ENCODE measurements at regions not wholly inside any gene's neighbourhood (a gene's known extent, or its start where the extent isn't known, plus 50 kb on each side); places are given as distances from the start of the nearest gene placed in this dataset.
"Not testable (repeated sequence)": the region's sequence is repeated elsewhere in the genome, so short reads cannot be mapped to it uniquely, and the experiment has no call there.

DNA sequence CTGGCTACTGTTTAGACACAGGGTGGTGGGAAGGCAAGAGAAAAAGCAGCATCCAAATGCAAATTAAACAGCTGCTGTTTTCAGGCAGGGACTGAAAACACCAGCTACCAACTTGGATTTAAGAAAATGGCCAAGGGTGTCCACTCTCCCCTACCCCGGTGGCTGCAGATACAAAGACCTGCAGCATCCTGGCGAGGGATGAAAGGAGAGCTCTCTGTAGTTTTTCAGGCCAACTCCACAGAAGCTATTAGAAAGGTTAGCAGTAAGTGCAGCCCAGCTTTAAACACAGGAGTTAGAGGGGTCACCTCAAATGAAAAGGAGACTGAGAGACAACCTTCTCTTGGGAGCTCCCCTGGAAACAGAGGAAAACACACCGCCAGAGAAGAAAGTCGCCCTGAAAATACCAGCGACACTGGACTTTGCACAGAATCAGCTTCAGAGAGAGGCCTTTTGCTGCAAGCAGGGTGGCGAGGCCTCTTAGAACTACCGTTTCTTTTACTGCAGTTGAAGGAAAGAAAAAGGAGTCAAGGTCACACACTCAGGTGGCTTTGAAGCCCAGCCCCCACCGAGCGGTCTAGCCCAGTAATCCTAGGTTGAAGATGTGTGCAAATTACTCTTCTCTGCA, 74.4 kb upstream of the TIAM1 start:
- peaks cover 7% of the 10 kb centered on the region for H3K36me3 Mint-ChIP-seq (ENCODE audit: low read depth)
- H3K27ac Mint-ChIP-seq = no peak overlapping the region
- peaks cover 5% of the 10 kb centered on the region for H3K9me3 Mint-ChIP-seq
- no peak overlapping the region for H3K4me3 Mint-ChIP-seq
- peaks cover 8% of the 10 kb centered on the region for H3K4me1 Mint-ChIP-seq (ENCODE audit: low read depth)
- H3K27me3 Mint-ChIP-seq = no peaks in the 10 kb centered on the region

DNA sequence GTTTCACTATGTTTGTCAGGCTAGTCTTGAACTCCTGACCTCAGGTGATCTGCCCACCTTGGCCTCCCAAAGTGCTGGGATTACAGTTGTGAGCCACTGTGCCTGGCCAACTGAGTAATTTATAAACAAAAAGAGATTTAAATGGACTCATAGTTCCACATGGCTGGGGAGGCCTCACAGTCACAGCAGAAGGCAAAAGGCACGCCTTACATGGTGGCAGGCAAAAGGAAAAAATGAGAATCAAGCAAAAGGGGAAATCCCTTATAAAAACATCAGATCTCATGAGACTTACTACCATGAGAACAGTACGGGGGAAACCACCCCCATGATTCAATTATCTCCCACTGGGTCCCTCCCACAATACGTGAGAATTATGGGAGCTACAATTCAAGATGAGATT, 73.2 kb upstream of the TIAM1 start:
- not testable (repeated sequence) for H3K4me1 Mint-ChIP-seq (ENCODE audit: low read depth); H3K4me3 Mint-ChIP-seq; H3K36me3 Mint-ChIP-seq (ENCODE audit: low read depth); H3K27ac Mint-ChIP-seq; H3K27me3 Mint-ChIP-seq; H3K9me3 Mint-ChIP-seq

DNA sequence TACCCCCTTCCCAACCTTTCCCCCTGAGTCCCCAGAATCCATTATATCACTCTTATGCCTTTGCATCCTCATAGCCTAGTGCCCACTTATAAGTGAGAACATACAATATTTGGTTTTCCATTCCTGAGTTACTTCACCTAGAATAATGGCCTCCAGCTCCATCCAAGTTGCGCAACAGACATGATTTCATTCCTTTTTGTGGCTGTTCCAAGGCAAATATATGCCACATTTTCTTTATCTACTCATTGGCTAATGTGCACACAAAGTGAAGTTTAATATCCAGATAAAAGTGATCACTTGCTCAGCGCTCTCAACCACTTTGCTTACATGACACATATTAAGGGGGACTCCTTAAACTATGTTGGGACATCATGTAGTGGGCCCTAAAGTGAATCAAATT, 72.4 kb upstream of the TIAM1 start:
- H3K27me3 Mint-ChIP-seq = no peaks in the 10 kb centered on the region
- H3K9me3 Mint-ChIP-seq = peaks cover 5% of the 10 kb centered on the region
- no peak overlapping the region for H3K4me3 Mint-ChIP-seq
- H3K4me1 Mint-ChIP-seq (ENCODE audit: low read depth) = peaks cover 8% of the 10 kb centered on the region
- H3K36me3 Mint-ChIP-seq (ENCODE audit: low read depth) = peaks cover 7% of the 10 kb centered on the region
- H3K27ac Mint-ChIP-seq = no peak overlapping the region

DNA sequence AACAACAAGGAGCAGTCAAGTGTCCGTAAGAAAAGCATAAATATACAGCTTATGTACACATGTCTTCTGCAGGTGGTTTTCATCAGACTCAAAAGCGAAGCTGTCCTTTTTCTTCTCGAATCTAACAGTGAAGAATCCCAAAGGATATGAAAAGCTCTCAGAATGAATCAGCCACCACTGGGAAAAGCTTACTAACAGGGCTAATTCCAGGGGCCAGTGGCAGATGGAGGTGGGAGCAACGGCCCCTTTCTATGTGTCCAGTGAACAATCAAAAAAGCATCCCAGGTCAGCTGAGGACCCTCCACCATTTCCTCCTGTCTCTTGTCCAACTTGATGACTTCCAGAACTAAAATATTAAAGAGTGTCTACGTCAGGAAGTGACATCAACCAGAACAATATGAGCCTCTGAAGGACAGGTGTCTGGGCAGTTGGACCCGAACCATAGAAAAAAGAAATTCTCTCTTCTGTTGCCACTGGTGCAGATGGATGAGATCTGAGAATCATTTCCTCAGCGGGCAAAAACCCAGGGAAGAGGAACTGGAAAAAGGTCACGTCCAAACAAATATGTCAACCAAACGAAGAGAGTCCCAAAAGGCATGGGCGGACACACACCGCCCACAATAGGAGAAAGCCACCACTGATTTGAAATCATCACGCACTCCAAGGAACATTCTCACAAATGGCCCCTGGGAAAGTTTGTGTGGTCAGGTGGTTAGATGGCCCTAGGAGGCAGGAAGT, 70.4 kb upstream of the TIAM1 start:
- Mint-ChIP-seq H3K9me3 (peaks cover 5% of the 10 kb centered on the region), H3K27ac (no peak overlapping the region), H3K36me3 (ENCODE audit: low read depth) (peaks cover 7% of the 10 kb centered on the region), H3K4me1 (ENCODE audit: low read depth) (peaks cover 8% of the 10 kb centered on the region), H3K4me3 (no peak overlapping the region), H3K27me3 (no peaks in the 10 kb centered on the region)

- H3K27me3 Mint-ChIP-seq = no peaks in the 10 kb centered on the region
- H3K27ac Mint-ChIP-seq = no peak overlapping the region
- peaks cover 8% of the 10 kb centered on the region for H3K4me1 Mint-ChIP-seq (ENCODE audit: low read depth)
- no peak overlapping the region for H3K4me3 Mint-ChIP-seq
- peaks cover 5% of the 10 kb centered on the region for H3K9me3 Mint-ChIP-seq
- H3K36me3 Mint-ChIP-seq (ENCODE audit: low read depth) = peaks cover 7% of the 10 kb centered on the region
Observed at GRCh38 chr21:31413698-31414097, 69.6 kb upstream of the TIAM1 start.

DNA sequence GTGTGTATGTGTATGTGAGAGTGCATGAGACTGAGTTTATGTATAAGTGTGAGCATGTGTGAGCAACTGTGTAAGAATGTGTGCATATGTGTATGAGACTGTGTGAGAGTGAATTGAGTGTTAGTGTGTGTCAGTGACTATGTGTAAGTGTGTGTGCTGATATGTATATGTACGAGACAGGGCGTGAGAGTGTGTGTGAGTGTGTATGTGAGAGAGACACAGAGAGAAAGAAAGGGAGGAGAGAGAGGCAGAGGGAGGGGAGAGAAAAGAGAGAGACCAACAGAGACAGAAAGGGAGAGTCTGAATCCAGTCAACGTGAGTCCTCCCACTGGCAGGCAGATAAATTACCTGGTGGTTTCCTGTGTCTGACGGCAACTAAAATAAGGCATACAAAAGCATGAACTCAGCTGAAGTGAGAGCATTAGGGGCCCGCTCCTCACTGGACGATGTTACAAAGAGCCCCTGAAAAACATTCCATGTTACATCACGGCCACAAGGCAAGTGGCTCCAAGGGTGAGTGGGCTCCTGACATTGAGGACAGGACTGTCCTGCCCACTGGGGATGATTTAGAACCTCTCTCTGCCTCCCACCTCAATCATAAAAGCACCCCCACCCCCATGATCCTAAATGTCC, 66.6 kb upstream of the TIAM1 start:
- peaks cover 17% of the 10 kb centered on the region for H3K4me1 Mint-ChIP-seq (ENCODE audit: low read depth)
- H3K9me3 Mint-ChIP-seq = no peaks in the 10 kb centered on the region
- H3K27me3 Mint-ChIP-seq = no peaks in the 10 kb centered on the region
- no peak overlapping the region for H3K27ac Mint-ChIP-seq
- H3K4me3 Mint-ChIP-seq = no peak overlapping the region
- H3K36me3 Mint-ChIP-seq (ENCODE audit: low read depth) = no peaks in the 10 kb centered on the region

GRCh38 chr21:31409831-31410487, 65.9 kb upstream of the TIAM1 start:
- H3K36me3 Mint-ChIP-seq (ENCODE audit: low read depth) = no peaks in the 10 kb centered on the region
- H3K4me3 Mint-ChIP-seq = no peak overlapping the region
- H3K4me1 Mint-ChIP-seq (ENCODE audit: low read depth) = peaks cover 24% of the 10 kb centered on the region
- H3K27ac Mint-ChIP-seq = no peak overlapping the region
- no peaks in the 10 kb centered on the region for H3K27me3 Mint-ChIP-seq
- no peaks in the 10 kb centered on the region for H3K9me3 Mint-ChIP-seq

- H3K36me3 Mint-ChIP-seq (ENCODE audit: low read depth) = no peaks in the 10 kb centered on the region
- H3K4me1 Mint-ChIP-seq (ENCODE audit: low read depth) = peaks cover 26% of the 10 kb centered on the region
- no peak overlapping the region for H3K4me3 Mint-ChIP-seq
- no peaks in the 10 kb centered on the region for H3K9me3 Mint-ChIP-seq
- no peak overlapping the region for H3K27ac Mint-ChIP-seq
- H3K27me3 Mint-ChIP-seq = no peaks in the 10 kb centered on the region
Observed at GRCh38 chr21:31408301-31409088, 64.4 kb upstream of the TIAM1 start.

- Mint-ChIP-seq H3K36me3 (ENCODE audit: low read depth) (no peaks in the 10 kb centered on the region), H3K9me3 (no peaks in the 10 kb centered on the region), H3K27ac (no peak overlapping the region), H3K4me1 (ENCODE audit: low read depth) (peaks cover 26% of the 10 kb centered on the region), H3K4me3 (no peak overlapping the region), H3K27me3 (no peaks in the 10 kb centered on the region)
Observed at GRCh38 chr21:31406510-31406909, 62.4 kb upstream of the TIAM1 start.

DNA sequence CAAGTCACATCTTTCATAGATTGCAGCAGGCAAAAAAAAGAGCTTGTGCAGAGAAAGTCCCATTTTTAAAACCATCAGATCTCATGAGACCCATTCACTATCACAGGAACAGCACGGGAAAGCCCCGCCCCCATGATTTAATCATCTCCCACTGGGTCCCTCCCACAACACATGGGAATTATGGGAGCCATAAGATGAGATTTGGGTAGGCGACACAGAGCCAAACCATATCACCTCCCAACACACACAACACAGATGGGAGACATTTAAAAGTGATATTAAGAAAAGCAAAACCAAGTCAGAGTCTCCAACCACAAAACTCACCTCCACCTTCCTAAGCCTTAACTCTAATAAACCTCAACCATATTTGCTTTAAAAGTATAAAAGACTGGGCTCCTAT, 61.5 kb upstream of the TIAM1 start:
- Mint-ChIP-seq H3K9me3 (no peaks in the 10 kb centered on the region), H3K27me3 (no peaks in the 10 kb centered on the region), H3K4me1 (ENCODE audit: low read depth) (peaks cover 26% of the 10 kb centered on the region), H3K27ac (no peak overlapping the region), H3K4me3 (no peak overlapping the region), H3K36me3 (ENCODE audit: low read depth) (no peaks in the 10 kb centered on the region)

GRCh38 chr21:31403596-31404333, 59.7 kb upstream of the TIAM1 start:
- Mint-ChIP-seq H3K4me1 (ENCODE audit: low read depth) (peaks cover 36% of the 10 kb centered on the region), H3K27me3 (no peaks in the 10 kb centered on the region), H3K9me3 (no peaks in the 10 kb centered on the region), H3K4me3 (no peak overlapping the region), H3K27ac (no peak overlapping the region), H3K36me3 (ENCODE audit: low read depth) (no peaks in the 10 kb centered on the region)

DNA sequence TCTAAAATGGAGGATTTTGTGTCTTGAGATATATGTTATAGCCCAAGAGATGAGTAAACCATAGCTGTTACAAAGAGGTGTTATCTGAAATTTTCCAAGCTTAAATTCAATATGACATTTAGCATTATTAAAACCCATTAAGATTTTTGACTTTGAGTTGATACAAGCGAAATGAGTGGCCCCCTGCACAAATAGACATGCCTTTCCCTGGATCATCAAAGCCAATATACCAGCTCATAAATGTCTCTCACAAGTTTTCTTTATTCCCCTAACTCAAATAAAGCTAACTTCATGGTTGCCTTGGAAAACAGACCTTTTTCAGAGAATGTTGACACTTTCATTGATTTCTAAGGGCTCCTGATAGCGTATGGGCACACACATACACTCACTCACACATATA, 55.5 kb upstream of the TIAM1 start:
- H3K36me3 Mint-ChIP-seq (ENCODE audit: low read depth) = no peaks in the 10 kb centered on the region
- H3K27ac Mint-ChIP-seq = no peak overlapping the region
- no peak overlapping the region for H3K4me3 Mint-ChIP-seq
- H3K27me3 Mint-ChIP-seq = no peaks in the 10 kb centered on the region
- no peaks in the 10 kb centered on the region for H3K9me3 Mint-ChIP-seq
- H3K4me1 Mint-ChIP-seq (ENCODE audit: low read depth) = peaks cover 39% of the 10 kb centered on the region

GRCh38 chr21:31398574-31398973, 54.5 kb upstream of the TIAM1 start:
- no peaks in the 10 kb centered on the region for H3K36me3 Mint-ChIP-seq (ENCODE audit: low read depth)
- no peaks in the 10 kb centered on the region for H3K9me3 Mint-ChIP-seq
- H3K27me3 Mint-ChIP-seq = no peaks in the 10 kb centered on the region
- H3K27ac Mint-ChIP-seq = no peak overlapping the region
- no peak overlapping the region for H3K4me3 Mint-ChIP-seq
- peaks cover 48% of the 10 kb centered on the region for H3K4me1 Mint-ChIP-seq (ENCODE audit: low read depth)

DNA sequence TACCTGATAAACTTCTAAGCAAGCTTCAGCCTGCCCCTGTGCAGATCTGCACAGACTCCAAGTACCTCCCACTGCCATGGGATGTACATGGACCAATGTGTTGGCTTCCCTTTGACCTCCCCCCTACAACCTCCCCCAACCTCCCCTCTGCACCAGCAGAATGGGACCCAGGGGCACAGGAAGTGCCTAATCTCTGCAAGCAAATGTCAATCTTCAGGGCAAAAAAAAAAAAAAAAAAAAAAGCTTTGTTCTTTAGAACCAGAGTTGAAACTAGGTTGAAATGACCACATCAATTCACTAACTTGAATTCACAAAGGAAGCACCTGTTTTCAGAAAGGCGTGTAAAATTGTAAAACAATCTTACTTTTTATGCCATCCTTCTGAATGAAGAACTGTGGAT, 53.9 kb upstream of the TIAM1 start:
- Mint-ChIP-seq H3K27ac (no peak overlapping the region), H3K4me3 (no peak overlapping the region), H3K4me1 (ENCODE audit: low read depth) (peaks cover 51% of the 10 kb centered on the region), H3K27me3 (no peaks in the 10 kb centered on the region), H3K9me3 (no peaks in the 10 kb centered on the region), H3K36me3 (ENCODE audit: low read depth) (no peaks in the 10 kb centered on the region)
